Coronary artery (tissue), 2 donors: ENCODE measurements at regions not wholly inside any gene's neighbourhood (a gene's known extent, or its start where the extent isn't known, plus 50 kb on each side); places are given as distances from the start of the nearest gene placed in this dataset.

Experiments used
- DNase-seq: peaks from one replicate; pipeline ENCODE4 v3.0.0-alpha.2; 2017; ENCODE audit warnings: low spot score
- H3K27ac ChIP-seq, 2 donors: fragments of 200-600 bp; sonication (generic); one replicate each; pipeline ENCODE4 v1.5.1; 2016 to 2019
- H3K4me3 ChIP-seq: fragments of 200-600 bp; sonication (generic); 2 replicates; pipeline ENCODE4 v1.5.1; 2016; ENCODE audit warnings: mild to moderate bottlenecking, moderate library complexity
- TF ChIP-seq, protein P1 (sequence below): fragments of 200-600 bp; sonication (generic); IDR thresholded peaks from one replicate; pipeline ENCODE4 v1.5.1; 2019; ENCODE audit warnings: antibody characterized with exemption

DNA sequence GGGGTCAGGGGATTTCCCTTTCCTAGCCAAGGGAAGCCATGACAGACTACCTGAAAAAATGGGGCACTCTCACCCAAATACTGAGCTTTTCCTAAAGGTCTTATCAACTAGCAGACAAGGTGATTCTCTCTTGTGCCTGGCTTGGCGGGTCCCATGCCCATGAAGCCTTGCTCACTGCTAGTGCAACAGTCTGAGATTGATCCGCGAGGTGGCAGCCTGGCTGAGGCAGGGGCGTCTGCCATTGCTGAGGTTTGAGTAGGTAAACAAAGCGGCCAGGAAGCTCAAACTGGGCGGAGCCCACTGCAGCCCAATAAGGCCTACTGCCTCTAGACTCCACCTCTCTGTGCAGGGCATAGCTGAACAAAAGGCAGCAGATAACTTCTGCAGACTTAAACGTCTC, 152.6 kb upstream of the PMFBP1 start:
- H3K27ac ChIP-seq = no peak overlapping the region

DNA sequence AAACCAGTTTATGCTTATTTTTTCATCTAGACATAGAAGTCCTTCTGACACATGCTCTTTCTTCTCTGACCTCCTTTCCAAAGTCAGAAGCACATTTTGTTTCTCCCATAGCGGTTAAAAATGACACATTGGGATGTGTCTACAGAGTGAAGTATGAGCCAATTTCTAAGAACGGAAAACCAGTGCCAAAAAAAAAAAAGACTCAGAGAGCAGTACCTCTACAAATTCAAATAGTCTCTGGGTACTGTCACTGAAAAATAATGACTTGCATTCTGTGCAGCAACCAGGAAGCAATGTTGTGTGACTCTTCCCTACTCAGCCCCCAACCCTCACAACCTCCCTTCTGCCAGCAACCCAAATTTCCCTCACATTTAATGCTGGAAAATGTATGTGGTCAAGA, 145.5 kb upstream of the PMFBP1 start:
- Histone ChIP-seq H3K27ac (peak overlapping the region in 1 of 2 donors; percentile 51), H3K4me3 (no peak overlapping the region)
- DNase-seq = no peak
- TF ChIP-seq, protein P1, sequence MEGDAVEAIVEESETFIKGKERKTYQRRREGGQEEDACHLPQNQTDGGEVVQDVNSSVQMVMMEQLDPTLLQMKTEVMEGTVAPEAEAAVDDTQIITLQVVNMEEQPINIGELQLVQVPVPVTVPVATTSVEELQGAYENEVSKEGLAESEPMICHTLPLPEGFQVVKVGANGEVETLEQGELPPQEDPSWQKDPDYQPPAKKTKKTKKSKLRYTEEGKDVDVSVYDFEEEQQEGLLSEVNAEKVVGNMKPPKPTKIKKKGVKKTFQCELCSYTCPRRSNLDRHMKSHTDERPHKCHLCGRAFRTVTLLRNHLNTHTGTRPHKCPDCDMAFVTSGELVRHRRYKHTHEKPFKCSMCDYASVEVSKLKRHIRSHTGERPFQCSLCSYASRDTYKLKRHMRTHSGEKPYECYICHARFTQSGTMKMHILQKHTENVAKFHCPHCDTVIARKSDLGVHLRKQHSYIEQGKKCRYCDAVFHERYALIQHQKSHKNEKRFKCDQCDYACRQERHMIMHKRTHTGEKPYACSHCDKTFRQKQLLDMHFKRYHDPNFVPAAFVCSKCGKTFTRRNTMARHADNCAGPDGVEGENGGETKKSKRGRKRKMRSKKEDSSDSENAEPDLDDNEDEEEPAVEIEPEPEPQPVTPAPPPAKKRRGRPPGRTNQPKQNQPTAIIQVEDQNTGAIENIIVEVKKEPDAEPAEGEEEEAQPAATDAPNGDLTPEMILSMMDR = no peak

More for the DNA sequence above, 152.6 kb upstream of the PMFBP1 start:
- TF ChIP-seq, protein P1 = no peak
- H3K4me3 ChIP-seq = no peak overlapping the region
- DNase-seq = no peak

DNA sequence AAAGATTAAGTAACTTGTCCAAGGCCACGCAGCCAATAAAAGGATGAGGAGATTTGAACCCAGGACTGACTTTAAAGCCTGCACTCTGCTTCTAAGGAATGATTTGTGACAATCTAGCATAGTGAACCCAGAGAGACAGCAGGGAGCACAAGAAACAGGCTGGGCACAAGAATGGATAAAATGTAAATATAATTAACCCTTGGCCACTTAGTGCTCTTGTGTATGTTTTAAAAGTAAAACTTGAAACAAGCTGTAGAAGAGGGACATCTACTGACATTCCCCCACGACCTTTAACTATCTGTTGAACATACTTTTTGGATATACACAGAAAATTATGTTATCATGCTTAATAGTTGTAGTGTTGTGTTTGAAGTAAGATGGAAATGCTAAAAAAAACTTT, 141.9 kb upstream of the PMFBP1 start:
- Histone ChIP-seq H3K27ac (no peak overlapping the region), H3K4me3 (no peak overlapping the region)
- TF ChIP-seq, protein P1 = no peak
- DNase-seq = no peak

DNA sequence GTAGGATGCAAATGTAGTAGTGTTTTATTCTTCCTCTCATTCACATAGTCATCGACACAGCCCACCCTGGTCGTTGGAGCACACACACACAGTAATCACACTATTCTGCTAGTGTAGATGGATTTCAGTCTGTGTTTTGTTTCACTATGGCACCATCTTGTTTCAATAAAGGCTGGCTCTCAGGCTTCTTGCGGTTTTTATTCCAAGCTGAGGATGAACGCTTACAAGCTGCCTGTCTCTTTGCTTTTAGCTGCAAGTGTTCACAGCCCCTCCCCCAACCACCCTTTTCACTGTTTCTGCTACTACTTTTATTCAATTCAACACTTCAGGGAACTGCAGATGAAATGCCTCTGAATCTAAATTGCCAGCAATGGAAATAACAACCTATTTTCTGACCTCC, 140.9 kb upstream of the PMFBP1 start:
- TF ChIP-seq, protein P1 = no peak
- Histone ChIP-seq H3K4me3 (no peak overlapping the region), H3K27ac (no peak overlapping the region)
- no peak for DNase-seq

DNA sequence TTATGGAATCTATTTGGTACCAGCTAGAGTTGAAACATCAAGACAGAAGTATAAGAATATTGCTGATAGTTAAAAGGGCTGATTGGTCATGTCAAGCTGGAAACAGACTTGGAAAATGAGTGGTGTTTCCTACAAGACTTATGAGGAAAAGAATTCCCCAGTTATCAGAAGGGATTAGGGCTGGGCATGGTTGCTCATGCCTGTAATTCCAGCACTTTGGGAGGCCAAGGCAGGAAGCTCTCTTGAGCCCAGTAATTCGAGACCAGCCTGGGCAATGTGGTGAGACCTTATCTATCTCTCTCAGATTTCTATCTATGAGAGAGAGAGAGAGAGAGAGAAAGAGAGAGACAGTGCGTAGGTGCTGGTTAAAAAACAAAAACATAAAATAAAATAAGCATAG, 139.5 kb upstream of the PMFBP1 start:
- Histone ChIP-seq H3K27ac (no peak overlapping the region), H3K4me3 (no peak overlapping the region)
- TF ChIP-seq, protein P1 = no peak
- DNase-seq = no peak

DNA sequence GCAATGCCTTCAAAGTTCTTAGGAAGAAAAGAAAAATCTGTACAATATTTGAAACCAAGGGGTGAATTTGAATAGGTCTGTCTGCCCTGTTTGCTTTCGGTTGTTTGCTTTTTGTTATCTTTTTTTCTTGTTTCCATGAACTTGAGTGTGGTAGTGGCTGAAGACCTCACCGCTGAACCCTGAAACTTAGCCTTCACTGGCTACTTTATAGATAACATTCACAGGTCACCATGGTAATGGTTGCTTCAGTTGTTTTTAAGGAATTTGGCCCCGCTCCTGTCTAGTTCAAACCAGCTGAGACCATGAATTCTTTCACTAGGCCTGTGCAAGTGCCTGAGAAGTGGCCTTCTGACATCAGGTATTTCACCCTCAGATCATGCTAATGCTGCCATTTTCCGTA, 137.0 kb upstream of the PMFBP1 start:
- H3K27ac ChIP-seq = no peak overlapping the region
- H3K4me3 ChIP-seq = no peak overlapping the region
- no peak for DNase-seq
- TF ChIP-seq, protein P1 = no peak

DNA sequence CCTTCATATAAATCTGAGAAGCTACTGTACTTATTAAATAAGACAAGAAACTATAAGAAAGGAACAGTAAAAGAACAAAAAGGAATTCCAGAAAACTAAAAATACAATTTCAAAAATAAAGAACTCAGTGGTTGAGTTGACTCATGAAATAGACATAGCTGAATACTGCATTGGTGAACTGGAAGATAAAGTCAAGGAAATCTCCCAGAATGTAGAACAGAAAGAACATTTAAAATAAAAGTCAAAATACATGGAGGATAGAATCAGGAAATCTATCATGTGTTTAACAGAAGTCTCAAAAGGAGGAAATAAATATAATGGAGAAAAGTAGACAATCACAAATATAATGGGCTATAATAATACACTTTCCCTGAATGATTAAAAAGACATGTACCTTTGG, 136.4 kb upstream of the PMFBP1 start:
- Histone ChIP-seq H3K27ac (no peak overlapping the region), H3K4me3 (no peak overlapping the region)
- DNase-seq = no peak
- TF ChIP-seq, protein P1 = no peak
